ENCODE measurements at regions not wholly inside any gene's neighbourhood (a gene's known extent, or its start where the extent isn't known, plus 50 kb on each side); places are given as distances from the start of the nearest gene placed in this dataset.
A peak's percentile ranks its signal among the peaks of the same experiment; 100 is the strongest.

DNA sequence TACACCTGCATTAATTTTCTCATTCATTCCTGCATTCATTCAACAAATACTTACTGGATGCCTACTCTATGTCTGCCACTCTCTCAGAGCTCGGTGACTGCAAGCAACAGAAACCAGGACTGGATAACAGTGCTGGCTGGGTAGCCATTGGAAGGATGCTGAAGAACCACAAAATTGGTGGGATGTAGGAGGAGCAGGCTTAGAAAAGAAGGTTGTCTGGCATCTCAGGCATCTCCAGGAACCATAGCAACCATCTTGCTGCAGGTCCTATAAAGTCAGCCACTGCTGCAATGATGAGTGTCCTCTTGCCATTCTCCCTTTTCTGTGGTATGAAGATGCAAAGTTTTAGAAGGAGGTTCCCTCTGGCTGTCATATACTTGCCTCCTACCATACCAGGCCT lies 168.6 kb downstream of the FGF18 start:
- no peak for DNase-seq (ENCODE audit: low spot score)
- Histone ChIP-seq H3K27ac (no peak overlapping the region), H3K4me3 (no peak overlapping the region)
- no peak for TF ChIP-seq CTCF (IDR thresholded peaks at IDR 0.05)

- DNase-seq (ENCODE audit: low spot score), result no peak
- Histone ChIP-seq H3K4me3 (no peak overlapping the region), H3K27ac (no peak overlapping the region)
- no peak for TF ChIP-seq CTCF (IDR thresholded peaks at IDR 0.05)
Measured at GRCh38 chr5:171588790-171589189, 169.3 kb downstream of the FGF18 start.

DNA sequence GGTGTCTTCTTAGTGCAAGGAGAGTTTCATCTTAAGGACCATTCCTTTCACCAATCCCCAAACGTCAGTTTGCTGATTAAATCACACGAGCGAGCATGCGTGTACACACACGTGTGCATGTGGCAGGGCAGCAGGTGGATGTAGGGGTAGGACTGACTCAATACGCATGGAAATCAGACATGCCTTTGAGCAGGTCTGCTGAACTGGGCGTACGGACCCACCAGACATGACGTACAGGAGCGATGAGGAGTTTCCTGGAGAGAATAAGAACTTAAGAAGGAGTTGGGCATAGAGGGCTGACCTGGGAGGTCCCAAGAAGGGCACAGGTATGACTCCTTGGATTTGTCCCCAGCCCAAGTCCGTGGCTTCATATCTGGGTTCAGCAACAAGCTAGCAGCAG lies 170.0 kb downstream of the FGF18 start:
- H3K27ac ChIP-seq, result no peak overlapping the region
- DNase-seq (ENCODE audit: low spot score), result no peak
- H3K4me3 ChIP-seq, result no peak overlapping the region
- TF ChIP-seq CTCF (IDR thresholded peaks at IDR 0.05), result no peak

GRCh38 chr5:171592076-171592475 lies 172.6 kb downstream of the FGF18 start:
- H3K4me3 ChIP-seq, result no peak overlapping the region
- peak; percentile 56 for DNase-seq (ENCODE audit: low spot score)
- TF ChIP-seq CTCF (IDR thresholded peaks at IDR 0.05), result no peak
- H3K27ac ChIP-seq, result no peak overlapping the region

DNA sequence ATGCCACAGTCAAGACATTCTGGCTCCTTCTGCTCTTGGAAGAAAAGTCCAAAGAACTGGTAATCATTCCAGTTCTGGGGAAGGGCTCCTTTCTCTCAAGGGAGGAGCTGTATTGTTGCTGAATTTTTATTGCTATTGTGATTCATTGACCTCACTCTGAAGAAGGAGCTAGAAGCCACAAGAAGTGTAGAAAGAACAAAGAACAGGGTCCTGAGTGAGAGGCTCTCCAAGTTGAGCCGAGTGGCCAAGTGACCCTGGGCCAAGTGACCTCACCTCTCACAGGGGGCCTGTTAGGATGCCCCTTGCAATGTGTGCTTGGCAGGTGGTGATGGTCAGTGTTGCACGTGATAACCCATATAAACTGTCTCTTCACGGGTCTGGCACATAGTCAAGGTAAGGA lies 173.3 kb downstream of the FGF18 start:
- peak; percentile 24 for DNase-seq (ENCODE audit: low spot score)
- no peak for TF ChIP-seq CTCF (IDR thresholded peaks at IDR 0.05)

DNA sequence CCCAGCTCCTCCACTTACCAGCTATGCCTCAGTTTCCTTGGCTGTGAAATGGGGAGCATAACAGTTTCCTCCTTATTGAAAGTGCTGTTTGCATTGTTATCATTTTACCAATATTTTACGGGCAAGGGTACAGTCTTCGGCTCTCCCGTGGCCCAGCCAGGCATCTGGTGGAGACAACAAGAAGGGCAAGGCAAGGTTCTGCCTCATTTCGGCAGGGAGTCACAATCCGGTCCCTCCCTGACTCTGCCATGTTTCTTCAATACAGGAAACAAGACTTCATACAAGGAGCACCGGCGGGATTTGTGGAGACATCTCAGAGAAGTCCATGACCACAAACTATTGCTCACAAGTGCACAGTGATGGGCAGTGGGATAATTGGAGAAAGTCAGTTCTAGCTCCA lies 174.0 kb downstream of the FGF18 start:
- no peak overlapping the region for H3K4me3 ChIP-seq
- no peak overlapping the region for H3K27ac ChIP-seq
- TF ChIP-seq CTCF (IDR thresholded peaks at IDR 0.05), result no peak
- DNase-seq (ENCODE audit: low spot score), result peak; percentile 29

More for the DNA sequence above, 173.3 kb downstream of the FGF18 start:
- Histone ChIP-seq H3K27ac (no peak overlapping the region), H3K4me3 (no peak overlapping the region)

DNA sequence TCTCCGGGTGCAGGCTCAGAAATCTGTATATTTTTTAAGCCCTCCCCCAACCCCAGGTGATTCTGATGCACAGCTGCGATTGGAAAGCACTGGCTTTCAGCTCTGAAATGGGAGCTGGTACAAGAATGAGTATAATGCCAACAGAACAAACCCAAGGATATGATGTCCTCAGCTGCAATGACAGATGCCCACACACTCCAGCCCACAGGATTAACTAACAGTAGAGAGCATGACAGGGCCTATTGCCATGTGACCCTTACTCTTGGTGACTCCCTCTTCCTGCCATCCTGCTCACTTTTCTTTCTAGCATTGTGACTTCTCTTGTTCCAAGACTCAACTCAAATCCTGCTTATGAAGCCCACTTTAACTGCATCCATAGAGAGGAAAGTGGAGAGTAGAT lies 174.5 kb downstream of the FGF18 start:
- DNase-seq (ENCODE audit: low spot score), result no peak
- H3K27ac ChIP-seq, result no peak overlapping the region
- H3K4me3 ChIP-seq, result no peak overlapping the region
- no peak for TF ChIP-seq CTCF (IDR thresholded peaks at IDR 0.05)

Measured in coronary artery (tissue), 2 donors.